ENCODE measurements at regions not wholly inside any gene's neighbourhood (a gene's known extent, or its start where the extent isn't known, plus 50 kb on each side); places are given as distances from the start of the nearest gene placed in this dataset.

DNA sequence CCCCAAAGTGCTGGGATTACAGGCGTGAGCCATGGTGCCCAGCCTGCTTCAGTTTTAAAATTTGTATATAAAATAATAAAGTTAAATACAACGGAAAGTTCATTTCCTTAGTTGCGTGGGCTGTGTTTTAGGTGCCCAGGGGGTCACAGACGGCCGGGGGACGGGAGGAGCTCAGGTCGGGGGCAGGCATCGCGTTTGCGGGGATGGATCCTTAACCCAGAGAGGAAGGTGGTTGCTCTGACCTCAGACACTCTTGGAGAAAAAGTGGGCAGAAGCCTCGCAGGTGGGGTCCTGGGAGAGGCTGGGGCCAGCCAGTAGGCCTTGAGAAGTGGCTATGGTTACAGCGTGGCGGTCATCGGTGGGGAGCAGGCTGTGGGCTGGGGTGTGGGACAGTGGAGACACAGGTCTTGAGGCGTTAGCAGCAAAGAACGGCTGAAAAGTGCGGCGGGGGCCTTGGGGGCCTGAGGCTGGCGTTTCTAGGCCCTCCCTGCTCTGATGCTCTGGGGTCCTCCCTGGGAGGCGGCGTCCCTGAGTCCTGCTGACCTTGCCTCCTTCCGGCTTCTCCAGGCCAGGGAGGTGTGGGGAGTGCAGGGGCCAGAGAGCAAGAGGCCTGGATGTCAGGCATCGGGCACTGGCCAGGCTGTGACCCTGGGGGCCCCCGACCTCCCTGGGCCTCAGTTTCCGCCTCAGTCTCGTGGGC, 54.4 kb downstream of the UNCX start:
- DNase-seq = no peak

DNA sequence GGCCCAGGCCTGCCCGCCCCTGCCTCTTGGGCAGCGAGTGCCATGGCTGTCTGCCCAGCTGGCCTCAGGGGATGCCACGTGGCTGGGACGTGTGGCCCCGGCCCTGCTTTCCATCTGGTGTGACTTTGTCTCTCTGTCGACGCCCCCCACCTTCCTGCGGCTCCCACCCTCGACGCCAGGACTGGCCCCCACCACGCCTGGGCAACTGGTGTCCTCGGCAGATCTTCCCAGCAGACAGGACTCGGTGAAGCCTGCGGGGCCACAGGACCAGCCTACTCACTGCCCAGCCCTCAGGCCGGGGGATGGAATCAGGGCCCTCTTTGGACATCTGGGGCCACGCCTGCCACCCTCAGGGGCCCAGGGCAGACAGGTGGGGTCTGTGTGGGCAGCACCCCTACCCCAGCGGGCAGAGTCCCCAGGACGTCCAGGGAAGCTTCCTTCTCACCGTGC, 55.1 kb downstream of the UNCX start:
- peak in 7 of 56 donors; percentile 9 to 28 (median 14) for DNase-seq

DNA sequence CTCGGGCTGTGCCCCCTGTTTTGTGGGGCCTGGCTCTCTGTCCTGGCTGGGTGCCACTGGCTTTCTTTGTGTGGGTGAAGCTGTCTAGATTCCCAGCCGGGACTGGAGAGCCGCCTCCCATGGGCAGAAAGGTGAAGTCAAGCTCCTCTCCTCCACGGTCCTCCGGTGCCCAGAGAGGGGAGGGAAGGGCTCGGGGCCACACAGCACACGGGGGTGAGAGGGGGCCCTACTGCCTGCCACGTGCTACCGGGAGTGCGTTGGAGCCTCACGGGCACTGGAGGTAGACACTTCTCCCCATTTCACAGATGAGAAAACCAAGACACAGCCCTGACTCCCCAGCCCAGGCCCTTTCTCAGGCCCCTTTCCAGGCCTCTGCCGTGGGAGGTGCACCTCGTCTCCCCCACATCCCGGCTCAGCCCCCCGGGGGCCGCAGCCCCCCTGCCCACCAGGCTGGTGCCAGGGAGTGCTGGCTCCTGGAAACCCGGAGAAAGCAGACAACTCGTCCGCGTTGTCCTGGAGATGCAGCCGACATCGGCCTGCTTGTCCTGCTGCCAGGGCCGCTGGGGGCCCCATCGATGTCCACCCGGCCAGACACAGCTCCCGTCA, 55.8 kb downstream of the UNCX start:
- DNase-seq = peak in 1 of 56 donors; percentile 20

DNA sequence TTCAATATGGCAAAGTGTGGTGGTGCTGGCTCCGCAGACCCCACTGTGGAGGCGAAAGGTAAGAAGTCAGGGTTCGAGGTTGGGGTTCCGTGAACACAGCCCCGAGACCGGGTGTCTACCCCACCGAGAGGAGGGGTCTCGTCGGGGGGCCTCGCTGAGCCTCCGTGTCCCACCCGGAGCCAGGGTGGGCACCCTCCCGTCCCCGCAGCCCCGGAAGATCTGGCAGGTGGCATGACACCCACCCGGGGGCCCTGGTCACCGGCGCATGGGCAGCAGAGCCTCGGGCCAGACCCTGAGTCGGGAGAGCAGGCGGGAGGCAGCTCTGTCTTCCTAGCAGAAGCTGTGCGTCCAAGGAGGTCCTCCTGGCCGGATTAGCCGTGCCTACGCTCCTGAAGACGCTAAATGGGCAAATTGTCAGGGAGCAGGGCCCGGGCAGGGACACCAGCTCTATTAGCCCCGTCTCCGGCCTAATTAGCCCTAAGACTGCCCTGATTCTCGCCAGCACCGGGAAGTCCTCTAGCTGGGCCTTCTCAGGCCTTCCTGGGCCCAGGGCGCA, 56.4 kb downstream of the UNCX start:
- DNase-seq = peak in 1 of 56 donors; percentile 20

DNA sequence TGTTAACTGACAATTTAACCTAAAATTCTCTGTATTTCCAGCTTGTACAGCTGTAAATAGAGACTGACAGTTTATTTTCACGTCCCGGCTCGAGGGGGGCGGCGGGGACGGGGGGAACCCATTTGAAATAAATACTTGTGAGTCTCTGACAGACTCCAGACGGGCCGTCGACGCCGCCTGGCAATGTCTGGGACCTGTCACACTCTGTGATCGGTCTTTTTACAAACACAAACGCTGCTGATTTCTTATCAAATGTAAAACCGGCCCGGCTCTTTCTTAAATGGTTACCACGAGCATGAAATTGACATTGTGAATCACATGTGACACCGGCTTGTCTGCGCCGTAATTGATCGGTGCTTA, 57.0 kb downstream of the UNCX start:
- DNase-seq = peak in 6 of 56 donors; percentile 30 to 50 (median 47)

DNA sequence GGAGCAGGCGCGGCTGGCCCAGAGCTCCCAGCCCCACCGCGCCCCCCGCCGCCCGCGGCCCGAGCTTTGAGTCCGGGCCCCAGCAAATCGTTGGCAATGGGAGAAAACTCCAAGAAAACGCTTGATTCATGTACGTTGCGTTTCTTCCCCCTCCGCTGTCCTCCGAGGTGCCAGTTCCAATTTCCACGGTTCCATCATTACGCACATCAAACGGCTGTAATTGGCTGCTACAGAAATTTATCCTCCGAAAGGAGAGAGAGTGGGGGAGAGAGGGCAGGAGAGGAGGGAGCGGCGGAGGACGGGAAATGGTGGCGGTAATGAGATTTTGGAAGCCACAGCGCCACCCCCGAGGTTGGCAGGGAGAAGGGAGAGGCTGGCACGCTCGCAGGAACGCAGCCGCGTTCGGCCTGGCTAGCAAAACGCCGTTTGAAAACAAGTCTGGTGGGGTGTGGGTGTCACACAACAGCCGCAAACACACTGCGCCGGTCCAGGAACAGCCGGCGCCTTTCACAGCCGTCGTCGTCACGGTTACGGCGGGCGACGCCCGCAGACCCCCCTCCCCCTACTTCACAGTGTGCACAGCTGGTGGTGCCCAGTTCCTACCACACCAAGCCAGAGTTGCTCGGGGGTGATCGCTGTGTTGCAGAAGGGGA, 57.5 kb downstream of the UNCX start:
- peak in 48 of 56 donors; percentile 8 to 79 (median 52) for DNase-seq

DNA sequence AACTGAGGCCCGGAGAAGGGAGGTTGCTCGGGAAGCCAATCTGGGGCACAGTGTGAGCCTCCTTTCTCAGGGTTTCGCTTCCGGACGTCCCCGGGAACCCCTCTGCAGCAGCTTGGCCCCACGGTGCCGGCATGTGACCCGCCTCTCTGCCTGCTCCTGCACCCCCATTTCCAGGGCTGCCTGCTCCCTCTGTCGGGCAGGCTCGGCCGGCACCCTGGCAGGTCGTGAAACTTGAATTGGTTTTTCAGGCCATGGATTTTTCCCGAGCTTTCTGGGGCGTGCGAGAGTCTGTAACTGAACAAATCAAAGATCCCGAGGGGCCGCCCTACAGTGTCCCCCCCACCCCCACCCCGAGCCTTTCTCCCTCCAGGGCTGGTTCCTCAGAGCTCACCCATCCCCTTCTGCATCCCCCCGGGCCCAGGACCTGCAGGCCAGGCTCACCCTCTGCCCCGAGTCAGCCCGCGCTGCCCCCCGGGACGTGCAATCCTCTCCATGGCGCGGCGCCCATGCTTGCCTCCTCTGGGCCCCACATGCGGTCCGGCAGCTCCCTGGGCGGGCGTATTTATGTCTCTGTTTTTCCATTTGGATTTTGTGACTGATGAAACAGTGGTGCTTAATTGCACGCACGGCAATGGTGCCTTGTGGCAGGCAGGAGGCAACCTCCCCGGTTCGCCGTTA, 58.1 kb downstream of the UNCX start:
- DNase-seq = peak in 14 of 56 donors; percentile 34 to 63 (median 46)

DNA sequence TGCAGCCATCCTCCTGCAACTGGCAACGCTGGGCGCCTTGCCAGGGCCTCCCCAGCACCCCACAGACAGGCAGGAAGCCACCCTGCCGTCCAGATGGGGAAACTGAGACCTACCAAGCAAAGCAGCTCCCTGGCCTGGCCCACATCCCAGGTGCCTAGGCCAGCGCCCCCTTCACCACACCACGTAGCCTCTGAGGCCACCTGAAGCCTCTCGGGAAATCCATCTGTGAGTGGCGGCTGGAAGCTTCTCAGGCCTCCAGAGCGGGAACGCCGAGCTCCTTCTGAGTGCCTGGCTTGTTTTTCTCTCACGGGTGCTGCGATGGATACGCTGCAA, 58.7 kb downstream of the UNCX start:
- no peak for DNase-seq

DNA sequence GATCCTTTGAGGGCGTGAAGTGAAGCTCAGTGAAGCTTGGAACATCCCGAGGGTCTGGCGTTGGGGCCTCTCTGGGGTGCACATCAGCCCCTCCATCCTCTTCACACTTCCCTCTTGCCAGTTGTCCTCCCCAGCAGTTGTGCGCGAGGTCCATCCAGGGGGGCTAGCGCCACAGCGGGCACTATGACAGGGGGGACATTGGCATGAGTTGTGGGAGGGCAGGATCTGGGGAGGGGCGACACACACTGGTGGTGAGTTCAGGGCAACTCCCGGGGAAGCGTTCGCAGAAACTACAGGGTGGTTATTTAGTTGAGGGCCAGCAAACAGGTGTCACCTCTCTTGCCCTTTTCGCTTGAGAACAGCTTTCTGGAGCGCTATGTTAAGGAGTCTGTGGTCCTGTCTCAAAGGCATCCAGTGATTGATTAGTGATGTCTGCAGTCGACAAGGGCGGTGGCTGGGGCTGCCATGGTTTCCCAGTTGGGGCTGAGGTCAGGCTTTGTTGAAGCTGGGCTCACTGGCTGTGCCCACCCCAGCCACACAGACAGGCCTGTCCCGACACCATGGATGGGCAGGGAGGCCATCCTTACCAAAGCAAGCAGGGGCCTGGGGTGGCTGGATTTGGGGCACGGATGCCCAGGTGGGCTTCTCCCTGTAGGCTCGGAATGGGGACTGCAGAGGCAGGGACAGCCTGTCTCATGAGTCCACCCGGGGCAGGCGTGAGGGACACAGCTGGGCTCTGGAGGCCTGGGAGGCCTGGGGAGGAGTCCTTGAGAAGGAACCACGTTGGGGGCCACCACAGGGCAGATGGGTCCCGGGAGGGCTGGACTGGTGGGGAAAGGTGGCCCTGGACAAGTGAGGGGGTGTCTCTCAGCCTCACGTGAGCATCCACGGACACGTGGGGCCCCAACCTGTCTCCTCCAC, 59.4 kb downstream of the UNCX start:
- DNase-seq = no peak

DNA sequence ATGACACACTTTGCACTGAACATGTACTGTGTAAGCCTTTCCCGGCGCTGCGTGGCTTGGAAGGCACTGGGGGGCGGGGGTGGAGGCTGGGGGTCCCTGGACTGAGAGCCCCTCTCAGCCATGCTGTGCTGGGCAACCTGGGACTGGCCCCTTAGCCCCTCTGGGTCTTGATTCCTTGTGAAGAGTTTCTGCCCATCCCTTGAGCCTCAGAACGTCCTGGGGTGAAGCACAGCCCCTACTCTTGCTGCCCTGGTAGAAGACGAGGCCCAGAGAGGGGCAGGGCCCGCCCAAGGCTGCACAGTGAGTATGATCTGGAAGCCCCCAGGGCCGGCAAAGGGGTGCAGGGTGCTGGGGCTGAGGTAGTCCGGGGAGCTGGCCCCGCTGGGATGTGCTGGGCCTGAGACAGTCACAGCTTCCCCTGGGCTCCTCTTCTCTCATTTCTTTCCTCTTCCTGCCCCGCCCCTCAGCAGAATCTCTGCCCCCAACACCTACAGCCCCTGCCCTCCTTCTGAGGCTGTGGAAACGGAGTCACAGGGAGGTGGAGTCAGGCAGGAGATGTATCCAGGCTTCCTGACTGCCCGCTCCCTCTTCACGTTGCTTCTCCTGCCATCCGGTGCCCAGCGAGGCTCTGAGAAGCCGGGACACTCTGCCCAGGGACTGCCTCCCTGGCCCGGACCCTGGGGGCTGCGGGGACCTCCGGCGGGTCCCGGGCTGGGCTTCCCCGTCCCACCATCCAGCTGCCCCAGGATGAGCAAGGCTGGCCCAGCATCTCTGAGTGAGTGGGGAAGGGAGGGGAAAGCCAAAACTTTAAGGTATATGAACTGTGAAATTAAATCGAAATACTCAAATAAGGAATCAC, 60.5 kb downstream of the UNCX start:
- DNase-seq = no peak

DNA sequence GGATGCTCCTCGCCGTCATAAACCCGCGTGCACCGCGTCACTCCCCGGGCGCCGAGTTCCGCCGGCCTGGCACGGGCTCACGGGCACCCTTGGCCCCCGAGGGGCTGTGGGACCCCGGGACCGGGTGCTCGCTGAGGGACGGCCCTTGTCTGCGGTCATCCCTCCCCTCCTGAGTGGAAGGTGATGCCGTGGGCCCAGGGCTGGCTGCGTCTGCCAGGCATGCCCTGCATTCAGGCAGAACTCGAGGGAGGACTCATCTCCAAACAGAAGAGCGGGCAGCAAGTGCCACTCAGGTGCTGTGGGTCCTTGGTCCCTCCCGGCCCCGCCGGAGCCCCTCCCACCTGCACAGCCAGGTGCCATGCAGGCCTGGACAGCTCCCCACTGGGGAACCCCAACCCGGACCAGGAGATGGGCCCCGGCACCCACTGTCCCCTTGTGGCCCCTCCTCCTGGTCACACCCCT, 61.3 kb downstream of the UNCX start:
- no peak for DNase-seq

DNA sequence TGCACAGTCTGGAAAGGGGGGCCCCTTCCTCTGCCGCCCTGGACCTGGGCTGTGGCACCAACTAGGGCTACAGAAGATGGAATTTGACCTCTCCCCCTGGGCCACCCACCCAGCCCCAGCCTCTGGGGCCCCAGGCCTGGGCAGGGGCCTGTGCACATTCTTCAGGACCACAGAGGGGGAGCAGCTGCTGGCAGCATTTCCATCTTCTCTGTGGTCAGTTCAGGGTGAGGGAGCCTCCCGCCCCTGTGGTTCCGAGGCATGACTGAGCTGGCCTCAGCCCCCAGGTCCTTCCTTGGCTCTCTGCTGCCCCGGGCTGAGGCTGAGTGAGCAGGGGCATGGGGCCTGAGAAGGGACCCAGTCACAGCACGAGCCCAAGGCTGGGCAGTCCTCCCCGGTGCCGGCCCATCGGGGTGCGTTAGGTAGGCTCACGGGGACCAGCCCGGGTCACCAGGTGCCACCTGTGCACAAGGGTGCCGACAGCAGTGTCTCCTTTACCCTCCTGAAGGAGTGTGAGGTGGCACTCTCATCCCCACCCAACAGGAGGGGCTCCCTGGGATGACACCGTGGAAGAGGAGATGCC, 63.2 kb downstream of the UNCX start:
- DNase-seq = no peak

DNA sequence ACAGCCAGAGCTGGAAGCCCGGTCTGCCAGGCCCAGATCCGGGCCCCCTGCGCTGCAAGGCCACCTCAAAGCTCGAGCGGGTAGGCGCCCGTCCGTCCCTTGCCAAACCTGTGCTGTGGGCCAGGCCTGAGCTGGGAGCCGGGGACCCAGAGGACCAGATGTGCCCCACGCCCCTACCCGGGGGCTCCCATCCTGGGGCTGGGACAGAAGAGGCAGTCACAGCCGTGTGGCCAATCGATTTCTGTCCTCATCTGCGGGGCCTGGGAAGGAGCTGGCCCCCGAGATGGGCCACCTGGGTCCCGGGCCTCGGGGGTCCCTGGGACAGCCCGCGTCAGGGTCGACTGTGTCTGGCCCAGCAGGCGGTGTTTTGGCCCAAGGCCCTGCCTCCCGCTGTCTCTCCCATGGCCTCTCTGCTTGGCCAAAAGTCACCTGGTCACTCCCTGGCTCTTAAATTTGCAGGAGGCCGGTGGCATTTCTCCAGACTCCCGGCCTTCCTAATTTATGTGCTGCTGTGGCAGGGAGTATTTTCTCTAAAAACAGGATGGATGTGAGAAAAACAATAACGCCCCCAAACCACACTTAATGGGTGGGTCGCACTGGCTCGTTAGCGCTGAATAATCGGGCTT, 63.8 kb downstream of the UNCX start:
- no peak for DNase-seq

DNA sequence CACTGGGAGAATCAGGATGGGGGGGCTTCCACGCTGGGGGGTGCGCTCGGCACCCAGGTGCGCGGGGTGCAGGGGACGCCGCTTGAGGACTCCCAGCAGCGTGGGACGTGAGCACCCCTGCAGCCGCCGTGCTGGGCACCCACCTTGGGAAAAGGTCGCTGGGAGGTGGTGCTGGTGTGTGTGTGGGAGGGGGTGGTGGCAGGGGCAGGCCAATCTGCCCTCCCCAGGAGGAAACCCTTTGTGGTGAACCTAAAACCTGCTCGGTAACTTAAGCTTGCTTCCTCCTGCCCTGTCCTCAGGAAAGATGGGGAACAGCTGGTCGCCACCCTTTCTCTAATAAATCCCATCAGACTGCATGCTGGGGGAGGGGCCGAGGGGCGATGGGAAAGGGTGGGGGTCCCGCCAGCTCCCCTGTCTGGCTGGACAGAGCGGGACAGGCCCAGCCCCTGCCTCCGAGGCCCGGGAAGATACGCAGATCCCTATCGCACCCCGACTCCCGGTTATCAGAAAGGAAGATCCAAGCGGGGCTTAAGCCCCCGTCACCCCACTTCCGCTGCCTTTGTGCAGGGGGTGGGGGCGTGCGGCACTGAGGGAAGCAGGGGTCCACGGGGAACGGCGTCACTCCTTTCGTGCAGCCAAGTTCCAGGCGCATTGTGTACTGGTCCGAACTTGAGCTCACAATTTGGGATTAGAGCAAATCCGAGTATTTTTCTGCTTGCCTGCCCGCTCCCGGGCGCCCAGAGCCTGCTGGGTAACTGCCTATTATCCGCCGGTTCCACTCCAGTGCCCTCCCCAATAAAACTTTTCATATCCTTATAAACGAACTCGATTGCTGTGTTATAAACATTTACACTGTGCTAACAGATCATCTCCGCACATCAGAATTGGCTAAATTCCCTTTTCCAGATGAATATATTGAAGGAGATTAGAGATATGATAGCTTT, 64.6 kb downstream of the UNCX start:
- DNase-seq = no peak

DNA sequence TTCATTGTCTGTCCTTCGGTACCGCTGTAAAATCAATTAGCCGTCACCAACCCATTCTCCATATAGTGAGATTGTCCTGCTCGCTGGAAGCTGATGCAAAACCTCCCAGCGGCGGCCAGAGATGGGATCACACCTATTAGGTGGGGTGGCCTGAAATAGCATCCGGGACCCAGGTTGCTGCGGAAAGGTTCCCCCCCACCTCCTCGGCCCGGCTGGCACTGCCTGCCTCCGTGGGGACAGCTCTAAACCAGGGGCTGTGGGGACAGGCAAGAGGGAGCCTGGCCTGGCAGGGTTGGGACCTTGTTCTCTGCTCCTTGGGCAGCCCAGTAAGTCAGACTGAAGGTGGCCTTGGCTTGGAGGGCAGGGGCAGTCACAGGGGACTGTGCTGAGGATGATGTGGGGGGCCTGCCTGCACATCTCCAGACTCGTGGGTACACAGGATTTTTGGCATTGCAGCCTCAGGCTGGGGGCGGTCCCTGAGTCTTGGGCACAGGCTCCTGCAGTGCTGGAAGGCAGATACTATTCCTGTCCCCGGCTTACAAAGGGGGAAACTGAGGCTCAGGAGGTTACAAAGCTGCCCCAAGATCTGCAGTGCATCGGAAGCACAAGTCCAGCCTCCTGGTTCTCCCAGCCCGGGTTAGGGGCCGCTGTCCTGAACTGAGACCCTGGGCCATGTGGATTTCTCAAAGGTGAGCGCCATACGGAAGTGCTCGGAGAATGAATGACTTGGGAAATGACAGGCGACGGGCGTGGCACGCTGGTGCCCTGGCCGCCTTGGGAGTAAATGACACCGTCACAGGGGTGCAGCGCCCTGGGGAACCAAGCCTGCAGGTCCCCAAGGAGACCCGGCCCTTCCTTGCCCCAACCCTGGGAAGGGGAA, 65.6 kb downstream of the UNCX start:
- DNase-seq = no peak

Data from amygdala (tissue), 56 donors.